Breast epithelium (tissue), 3 donors: ENCODE measurements at regions not wholly inside any gene's neighbourhood (a gene's known extent, or its start where the extent isn't known, plus 50 kb on each side); places are given as distances from the start of the nearest gene placed in this dataset.

ENCODE experiments used
- CTCF ChIP-seq, 3 donors: fragments of 450-650 bp; IDR thresholded peaks; one replicate each; pipeline ENCODE4 v1.5.1; 2016 to 2017; ENCODE audit warnings: antibody characterized with exemption in 3 of 3, mild to moderate bottlenecking in 3 of 3, moderate library complexity in 3 of 3
- POLR2A ChIP-seq: fragments of 450-650 bp; IDR thresholded peaks from one replicate; pipeline ENCODE4 v1.6.1; 2016; ENCODE audit warnings: antibody characterized with exemption, mild to moderate bottlenecking, moderate library complexity

DNA sequence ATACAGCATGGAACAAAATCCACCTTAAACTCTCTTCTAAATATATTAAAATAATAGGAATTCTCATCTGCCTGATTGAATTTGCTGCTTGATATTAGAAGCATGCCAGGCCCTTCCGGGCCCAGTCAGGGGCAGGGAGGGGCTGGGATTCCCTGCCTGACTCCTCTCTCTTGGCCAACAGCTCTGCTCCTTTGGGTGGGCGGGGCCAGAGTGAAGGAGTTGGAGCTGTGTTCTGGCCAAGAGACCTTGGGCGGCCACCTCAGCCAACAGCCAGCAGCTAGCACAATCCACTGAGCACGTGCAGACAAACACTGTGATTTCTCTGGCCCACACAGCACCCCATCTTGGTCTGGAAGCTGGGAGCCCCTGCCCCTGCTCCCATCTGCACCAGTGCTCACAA, 140.3 kb downstream of the PJA1 start:
- TF ChIP-seq CTCF (IDR thresholded peaks at IDR 0.05): no peak
- no peak for TF ChIP-seq POLR2A
